ENCODE measurements at regions not wholly inside any gene's neighbourhood (a gene's known extent, or its start where the extent isn't known, plus 50 kb on each side); places are given as distances from the start of the nearest gene placed in this dataset.
"Not testable (repeated sequence)": the region's sequence is repeated elsewhere in the genome, so short reads cannot be mapped to it uniquely, and the experiment has no call there.

DNA sequence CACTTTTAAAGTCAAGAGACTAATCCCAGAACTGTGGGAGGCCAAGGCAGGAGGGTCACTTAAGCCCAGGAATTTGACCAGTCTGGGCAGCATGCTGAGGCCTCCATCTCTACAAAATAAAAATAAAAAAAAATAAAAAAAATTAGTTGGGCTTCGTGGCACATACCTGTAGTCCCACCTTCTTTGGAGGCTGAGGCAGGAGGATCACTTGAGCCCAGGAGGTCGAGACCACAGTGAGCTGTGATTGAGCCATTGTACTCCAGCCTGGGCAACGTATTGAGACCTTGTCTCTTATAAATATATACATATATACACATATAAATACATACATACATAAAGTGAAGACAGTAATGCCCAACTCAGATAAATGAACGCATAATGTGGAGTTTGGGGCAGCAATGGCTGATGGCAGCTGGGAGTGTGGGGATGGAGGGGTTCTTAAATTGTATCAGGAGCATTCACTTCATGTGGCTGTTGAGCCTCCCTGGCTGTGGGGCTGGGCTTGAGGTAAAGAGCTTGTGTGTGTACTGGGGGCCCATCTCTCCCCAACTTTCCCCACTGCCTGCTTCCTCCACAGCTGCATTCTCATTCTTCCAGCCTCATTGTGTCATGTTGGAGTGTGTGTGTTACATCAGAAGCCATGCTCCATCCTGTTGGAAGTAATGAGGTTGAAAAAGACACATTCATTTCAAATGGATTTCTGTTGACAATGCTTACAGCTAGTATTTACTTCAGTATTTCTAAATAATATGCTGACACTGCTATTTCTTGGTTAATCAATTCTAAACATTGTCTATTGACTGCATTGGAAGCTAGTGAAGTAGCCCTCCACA lies 96.5 kb upstream of the HS6ST1 start:
- DNase-seq (ENCODE audit: low spot score) = no peak

DNA sequence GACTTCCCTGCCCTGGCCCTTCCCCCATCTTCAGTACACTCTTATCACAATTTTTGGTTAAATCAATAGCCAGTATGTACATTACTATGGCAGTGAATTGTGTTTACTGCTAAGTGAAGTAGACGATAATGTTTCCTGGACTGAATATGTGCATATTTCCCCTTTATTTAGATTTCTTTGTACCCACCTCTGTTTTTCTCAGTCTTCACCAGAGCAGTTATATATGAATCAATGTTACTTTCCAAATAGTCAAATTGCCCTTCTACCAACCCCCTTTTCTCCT lies 97.1 kb upstream of the HS6ST1 start:
- no peak for DNase-seq (ENCODE audit: low spot score)

DNA sequence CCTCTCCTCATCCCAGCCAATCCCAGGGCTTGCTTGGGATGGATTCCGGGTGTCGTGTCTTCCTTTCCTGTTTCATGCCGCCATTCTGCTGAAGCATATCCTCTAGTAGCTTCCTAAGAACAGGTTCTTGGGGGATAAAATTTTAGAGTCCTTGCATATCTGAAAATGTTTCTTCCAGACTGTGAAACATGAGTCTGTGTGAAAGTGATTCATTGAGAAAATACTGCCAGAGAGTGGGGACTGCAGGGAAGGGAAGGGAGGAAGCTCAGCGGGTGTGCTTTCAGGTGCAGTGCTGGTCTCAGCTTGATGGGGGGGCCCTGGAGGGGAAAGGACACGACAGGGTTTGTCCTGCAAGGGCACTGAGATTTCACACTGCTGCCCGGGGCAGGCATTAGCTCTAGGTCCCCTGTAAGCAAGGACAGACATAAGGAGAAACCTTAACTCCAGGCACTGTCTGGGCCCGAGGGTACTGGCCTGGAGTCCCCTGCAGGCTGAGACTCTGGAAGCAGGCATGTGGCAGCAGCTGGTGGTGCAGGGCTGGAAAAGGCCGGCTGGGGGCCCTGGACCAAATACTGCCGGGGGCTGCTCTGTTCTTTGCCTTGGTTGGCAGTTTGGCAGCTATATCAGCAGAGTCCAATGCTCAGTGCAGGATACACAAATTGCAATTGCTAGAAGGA lies 97.6 kb upstream of the HS6ST1 start:
- no peak for DNase-seq (ENCODE audit: low spot score)

DNA sequence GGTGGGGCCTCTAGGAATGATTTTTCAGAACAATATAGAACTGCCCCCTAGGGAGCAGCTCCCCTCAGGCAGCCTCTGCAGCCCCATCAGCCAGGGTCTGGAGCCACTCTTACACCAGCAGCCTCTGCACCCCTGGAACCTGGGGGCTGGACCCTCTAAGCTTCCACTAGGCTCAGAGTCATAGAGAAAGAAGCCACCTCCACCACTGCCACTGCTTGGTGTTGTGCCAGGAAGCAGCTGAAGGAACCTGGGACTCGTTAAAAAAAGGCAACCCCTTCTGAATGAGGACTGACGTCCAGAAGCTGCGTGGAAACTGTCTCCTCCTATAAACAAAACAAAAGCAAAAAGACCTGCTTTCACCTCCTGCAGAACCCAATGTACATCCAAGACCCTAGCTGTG lies 98.1 kb upstream of the HS6ST1 start:
- DNase-seq (ENCODE audit: low spot score) = no peak

DNA sequence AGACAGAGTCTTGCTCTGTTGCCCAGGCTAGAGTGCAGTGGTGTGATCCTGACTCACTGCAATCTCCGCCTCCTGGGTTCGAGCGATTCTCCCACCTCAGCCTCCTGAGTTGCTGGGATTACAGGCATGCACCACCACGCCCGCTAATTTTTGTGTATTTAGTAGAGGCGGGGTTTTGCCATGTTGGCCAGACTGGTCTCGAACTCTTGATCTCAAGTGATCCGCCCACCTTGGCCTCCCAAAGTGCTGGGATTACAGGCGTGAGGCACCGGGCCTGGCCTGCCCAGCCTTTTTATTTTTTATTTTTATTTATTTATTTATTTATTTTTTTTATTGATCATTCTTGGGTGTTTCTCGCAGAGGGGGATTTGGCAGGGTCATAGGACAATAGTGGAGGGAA lies 98.6 kb upstream of the HS6ST1 start:
- DNase-seq (ENCODE audit: low spot score) = not testable (repeated sequence)

DNA sequence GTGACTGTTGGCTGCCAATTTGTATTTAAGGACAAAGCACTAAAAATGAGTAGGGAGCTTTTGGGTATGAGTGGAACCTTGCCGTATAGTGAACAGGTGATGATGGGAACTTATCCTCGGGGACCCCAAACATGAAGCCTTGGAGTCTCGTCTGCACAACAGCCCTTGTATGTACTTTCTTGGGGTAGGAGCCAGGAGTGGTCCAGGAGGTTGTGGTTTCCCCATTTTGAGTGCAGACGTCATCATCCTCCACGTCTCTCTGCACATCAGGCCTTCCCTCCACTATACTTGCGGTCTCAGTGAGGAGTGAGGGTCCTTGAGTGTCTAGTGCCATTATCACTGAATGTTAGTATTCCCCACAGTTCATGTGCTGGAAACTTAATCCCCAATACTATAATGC lies 101.5 kb upstream of the HS6ST1 start:
- DNase-seq (ENCODE audit: low spot score) = no peak

DNA sequence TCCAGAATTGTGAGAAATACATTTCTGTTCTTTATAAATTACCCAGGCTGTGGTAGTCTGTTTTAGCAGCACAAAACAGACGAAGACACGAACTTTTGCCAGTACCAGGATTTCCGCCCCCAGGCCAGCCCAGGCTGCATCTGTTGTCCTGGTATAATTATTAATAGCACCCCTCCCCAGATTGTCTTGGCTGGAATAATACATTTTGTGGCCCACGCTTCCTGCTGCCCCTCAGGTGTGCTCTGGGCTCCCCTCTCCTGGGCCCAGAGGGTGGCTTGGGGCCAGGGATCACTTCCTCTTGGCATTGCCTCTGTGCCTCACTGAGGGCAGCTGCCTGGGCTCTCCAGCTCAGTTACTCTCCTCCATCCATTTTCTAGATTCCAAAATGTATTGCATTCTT lies 102.1 kb upstream of the HS6ST1 start:
- no peak for DNase-seq (ENCODE audit: low spot score)

DNA sequence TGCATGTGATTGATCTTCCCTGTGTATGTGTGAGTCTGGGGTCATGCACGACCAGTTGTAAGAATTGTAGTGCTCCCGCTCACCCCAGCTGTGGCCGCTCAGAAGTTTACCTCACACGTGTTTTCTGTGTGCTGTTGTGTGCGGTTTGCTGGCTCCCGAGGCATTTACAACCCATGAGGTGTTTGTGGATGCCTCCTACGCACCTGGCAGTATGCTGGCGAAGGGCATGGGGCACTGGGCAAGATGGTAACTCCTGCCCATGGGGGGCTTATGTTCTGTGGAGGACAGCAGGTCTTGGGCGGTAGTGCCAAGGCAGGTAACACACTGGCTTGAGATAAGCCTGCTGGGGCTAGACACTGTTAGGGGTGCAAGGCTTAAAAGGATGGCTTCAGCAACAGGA lies 102.6 kb upstream of the HS6ST1 start:
- DNase-seq (ENCODE audit: low spot score) = no peak

DNA sequence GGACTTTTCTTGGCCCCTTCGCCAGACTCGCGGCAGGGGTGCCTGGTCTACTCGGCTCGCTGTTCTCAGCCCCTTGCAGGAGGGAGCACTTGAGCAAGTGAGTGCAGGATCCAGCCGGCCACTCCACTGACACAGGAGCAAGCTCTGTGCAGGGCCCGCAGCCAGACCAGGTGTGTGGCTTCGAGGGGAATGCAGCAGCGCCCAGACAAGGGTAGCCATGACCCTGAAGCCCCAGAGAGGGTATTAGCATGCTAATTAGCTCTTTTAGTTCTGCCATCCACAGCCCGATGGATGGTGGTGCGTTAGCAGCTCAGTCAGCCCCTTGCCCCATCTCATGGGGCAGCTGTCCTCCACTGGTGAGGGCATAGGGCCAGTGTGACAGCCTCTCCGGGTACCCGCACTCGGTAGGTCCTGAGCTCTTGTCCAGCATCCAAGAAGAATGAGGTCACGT lies 103.2 kb upstream of the HS6ST1 start:
- DNase-seq (ENCODE audit: low spot score) = no peak

DNA sequence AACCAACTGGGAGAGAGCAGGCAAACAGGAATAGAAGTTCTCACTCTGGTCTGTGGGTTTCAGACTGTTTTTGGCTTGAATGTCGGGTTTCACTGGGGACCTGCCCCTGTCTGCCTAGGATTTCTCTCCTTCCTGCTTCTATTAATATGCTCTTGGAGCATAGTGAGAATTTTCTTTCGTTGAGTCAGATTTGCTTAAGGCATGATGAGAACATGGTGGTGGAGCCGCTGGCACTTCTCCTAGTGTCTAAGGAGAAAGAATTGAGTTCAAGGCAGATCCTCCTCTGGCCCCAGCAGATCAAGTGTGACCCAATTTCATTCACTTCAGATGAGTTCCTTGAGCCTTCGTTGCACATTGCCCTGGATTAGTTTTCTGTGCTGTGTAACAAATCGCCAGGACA lies 103.9 kb upstream of the HS6ST1 start:
- no peak for DNase-seq (ENCODE audit: low spot score)

DNA sequence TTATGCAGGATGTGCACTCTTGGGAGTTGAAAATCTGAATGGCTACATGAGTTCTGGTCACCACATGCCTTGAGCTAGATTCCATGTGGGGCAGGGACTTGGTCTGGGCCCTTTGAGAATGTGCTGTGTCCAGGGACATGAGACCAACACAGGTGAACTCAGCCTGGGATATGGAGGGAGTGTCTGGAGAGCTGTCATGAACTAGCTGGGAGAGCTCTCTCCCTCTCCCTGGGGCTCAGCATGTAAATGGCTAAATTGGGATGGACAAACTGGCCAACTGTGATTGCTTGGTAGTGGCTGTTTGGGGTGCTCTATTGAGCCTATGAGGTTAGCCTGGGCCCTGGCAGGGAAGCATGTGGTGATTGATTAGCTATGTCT lies 105.1 kb upstream of the HS6ST1 start:
- no peak for DNase-seq (ENCODE audit: low spot score)

DNA sequence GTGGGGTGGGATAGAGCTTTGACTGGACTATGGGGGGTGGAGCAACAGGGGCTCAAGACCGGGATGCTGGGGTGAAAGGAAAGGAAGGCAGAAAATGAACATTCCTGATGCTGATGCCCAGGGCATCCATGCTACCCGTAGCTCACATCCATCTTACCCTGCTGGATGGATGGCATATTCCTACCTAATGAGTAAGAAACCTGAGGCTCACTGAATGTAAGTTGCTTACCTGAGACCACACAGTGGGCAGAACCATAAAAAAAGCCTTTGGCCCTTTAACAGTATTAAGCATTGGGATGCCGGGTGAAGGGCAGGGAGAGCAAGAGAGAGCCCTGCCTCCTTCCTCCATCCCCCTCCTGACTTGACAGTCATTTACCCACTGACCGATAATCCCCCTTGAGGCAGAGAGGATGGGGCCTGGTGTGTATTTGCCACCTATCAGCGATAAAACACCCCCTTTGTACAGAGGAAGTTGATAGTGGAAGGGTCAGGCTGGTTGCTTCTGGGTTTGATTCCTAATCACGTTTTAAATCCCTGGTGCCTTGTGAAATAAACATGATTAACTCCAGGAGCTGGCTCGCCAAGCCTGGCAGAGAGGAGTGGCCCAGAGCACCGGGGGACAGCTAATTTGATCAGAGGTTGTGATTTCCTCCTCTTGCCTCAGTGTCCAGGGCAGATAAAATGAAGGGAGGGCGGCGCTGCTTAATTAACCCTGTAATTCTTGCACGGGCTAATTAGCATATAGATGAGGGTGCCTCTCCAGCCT lies 105.9 kb upstream of the HS6ST1 start:
- DNase-seq (ENCODE audit: low spot score) = no peak

DNA sequence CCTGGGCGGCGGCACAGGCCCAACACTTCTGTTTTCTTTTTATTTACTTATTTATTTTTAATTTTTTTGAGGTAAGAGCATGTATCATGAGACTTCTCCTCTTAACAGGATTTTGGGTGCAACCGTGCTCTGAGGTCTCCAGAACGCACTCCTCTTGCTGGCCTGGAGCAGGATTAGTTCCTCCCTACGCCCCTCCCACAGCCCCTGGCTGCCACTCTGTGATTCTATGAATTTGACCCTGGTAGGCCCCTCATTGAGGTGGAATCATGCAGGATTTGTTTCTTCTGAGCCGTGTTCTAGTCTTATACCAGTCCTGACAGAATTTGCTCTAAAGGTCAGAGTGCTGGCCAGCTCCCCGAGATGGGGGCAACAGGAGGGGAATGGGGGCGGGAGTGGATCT lies 106.5 kb upstream of the HS6ST1 start:
- no peak for DNase-seq (ENCODE audit: low spot score)

DNA sequence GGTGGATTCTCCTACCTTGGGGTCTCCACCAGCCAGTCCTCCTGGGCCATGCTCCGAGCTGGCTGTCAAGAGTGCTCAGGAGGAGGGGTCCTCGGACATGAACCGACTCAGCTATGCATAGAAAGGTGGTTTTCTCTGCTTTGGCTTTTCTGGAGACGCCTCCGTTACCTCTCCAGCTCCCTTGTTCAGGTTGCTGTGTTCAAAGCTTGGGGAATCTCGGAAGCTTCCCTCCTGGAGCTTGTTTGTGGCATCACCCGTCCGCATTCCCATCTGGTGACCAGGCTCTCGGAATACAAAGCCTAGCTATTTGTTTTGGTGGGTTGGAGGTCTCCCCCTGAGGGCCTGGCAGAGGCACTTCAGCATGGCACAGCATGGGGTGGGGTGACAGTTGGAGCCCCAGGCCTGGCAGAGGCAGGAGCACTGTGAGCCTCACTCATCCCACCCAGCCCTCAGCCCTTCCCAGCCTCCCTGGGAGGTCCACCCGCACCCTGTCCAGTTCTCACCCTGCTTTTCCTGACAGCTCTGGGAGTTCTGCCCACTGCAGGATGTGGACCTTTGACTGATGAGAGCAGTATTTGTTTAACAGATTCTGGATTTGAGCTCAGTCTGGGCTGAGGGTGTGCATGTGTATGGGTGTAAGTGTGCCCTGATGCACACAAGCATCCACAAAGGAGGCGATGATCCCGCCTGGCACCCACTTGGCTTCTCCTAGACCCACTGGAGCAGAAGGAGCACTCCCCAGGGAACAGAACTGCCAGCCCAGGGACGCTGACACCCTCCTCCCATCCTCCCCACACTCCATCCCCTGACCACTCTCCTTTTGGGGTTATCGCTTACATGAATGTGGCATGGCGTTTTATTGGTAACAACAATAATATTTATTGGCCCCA lies 107.3 kb upstream of the HS6ST1 start:
- no peak for DNase-seq (ENCODE audit: low spot score)

DNA sequence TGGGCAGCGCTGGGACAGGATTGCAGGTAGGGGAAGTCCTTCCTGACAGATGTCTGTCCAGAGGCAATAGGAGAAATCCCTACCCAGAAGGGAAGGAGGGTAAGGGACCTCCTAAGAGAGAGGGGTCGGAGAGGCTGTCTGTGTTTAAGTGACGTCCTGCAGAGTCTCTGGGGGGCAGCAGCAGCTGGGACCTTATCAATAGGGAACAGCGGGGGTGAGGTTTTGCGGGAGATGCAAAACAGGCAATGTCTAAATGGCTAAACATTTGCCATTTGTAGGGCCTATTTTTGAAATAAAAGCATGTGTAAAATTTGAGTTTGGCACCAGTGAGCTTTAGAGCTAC lies 108.7 kb upstream of the HS6ST1 start:
- DNase-seq (ENCODE audit: low spot score) = no peak

DNA sequence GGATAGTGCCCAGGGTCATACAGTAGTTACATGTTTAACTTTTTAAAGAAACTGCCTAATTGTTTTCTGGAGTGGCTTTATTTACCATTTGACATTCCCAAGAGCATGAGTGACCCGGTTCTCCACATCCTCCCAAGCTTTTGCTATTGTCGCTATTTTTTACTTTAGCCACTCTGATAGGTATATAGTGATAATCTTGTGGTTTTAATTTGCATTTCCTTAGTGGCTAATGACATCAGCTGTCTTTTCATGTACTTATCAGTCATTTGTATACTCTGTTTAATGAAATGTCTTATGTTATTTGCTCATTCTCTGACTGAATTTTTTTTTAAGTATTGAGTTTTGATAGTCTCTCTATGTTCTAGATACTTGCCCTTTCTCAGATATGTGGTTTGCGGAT lies 109.7 kb upstream of the HS6ST1 start:
- DNase-seq (ENCODE audit: low spot score) = no peak

DNA sequence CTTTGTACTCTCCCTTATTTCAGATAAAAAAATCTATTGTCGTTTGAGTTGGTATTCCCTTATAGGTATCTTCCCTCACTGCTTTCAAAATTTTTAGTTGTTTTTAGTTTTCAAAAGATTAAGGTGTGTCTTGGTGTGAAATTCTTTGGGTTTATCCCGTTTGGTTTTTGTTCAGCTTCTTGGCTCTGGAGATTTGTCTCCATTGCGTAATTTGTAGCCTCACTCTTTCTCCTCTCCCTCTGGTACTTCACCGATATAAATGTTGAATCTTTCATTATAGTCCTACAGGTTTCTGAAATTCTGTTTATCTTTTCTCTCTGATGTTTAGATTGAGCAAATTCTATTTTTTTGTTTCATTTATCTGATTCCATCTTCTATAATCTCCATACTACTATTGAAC lies 113.8 kb upstream of the HS6ST1 start:
- DNase-seq (ENCODE audit: low spot score) = no peak

DNA sequence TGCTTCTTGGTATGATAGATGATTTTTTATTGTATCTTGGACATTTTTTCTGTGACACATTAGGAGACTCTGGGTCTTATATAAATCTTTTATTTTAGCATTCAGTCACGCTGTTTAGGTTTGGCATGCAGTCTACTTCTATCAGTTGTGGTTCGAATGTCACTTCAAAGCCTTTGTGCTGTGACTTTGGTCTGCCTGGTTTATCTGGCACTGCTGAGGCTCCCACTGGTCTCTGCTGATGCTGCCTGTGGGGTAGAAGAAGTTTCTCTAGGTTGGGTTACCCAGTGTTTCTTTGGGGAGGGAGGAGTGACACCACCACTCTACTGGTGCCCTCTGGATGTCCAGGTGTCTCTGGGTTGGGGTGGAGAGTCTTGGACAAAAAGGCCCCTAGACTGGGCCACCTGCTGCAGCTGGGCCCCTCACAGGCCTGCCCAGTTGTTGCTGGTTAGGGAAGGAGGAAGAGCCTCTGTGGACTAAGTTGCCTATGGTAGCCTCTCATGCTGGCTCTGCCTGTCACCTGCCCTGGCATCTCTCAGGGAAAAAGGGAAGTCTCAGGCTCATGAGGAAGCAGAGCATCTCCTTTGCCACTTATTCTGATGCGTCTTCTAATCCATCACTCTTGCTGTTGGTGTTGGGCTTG lies 115.4 kb upstream of the HS6ST1 start:
- no peak for DNase-seq (ENCODE audit: low spot score)

DNA sequence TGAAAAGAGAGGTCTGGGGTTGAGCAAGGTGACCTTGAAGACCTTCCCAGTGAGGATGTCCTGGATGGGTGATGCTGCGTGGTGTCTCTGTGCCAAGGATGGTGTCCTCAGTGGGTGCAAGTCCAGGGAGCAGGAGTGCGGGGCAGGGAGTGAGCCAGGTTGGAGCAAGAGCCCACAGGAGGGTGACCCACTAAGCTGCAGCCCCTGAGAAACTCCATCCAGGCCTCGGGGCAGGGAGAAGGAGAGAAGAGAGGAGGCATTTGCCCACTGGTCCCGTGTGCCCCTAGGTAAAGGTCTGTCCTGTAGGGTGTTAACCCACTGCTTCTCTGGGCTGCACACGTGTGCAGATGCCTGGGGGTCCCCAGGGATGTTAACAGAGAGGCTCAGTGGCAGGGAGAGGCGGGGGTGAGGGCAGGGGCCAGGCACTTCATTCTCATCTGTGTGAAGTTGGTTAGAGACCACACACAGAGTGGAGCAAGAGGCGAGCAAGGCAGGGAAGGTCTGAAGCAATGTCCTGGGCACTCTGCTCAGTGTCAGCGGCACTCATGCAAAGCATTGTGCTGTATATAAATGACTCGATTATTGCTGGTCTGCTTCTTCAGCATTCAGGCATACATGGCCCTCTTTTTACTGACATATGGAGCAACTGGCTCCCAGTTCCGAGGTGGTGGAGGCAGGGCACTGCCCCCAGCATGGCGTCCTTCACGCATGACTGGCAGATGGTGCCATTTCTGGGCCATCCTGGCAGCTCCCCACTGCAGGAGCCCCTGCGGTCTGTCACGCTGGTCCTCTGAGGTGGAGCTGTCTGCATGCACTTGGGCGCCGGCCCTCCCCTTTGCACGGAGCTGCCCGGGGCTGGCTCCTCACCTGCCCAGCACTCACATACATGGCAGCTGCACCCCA lies 117.2 kb upstream of the HS6ST1 start:
- DNase-seq (ENCODE audit: low spot score) = no peak

DNA sequence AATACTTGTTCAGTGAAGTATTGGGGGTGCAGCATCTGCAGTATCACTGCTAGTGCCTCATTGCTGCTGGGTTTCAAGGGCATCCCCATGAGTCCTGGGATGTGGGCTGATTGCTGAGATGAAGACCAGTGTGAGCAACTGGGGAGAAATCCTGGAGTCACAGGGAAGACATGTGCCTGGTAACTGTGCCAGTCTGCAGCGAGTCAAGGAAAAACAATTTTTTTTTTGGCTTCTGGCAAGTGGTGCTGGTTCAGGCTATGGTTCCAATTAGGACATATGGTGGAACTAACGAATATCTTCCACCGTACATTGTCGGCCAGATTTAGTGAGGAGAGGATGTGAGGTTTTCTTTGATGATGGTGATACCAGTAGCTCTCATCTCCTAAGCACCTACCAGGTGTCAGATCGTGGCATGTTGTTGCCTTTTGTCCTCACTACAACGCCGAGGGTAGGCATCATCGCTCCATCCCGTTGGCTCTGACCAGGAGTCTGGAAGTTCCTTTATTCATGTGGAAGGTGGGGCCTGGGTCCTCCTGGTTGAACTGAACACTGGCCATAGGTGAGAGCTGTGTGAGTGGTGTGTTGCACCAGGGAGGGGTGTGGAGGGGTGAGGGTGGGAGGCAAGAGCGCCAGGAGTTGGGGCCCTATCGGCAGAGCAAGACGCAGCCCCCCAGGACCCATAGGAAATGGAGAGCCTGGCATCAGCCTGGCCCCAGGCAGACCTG lies 118.0 kb upstream of the HS6ST1 start:
- no peak for DNase-seq (ENCODE audit: low spot score)

Data from activated CD4-positive, alpha-beta T cell treated with anti-CD3 and anti-CD28 coated beads, Interleukin-2, Interleukin-4, amounts not matched to agents 100 ng/mL and 50 ng/mL, durations not matched to agents 16 hours and 8 hours (primary cell).